Karpas-422 (cell line): ENCODE measurements at regions not wholly inside any gene's neighbourhood (a gene's known extent, or its start where the extent isn't known, plus 50 kb on each side); places are given as distances from the start of the nearest gene placed in this dataset.

Experiments
- DNase-seq: peaks from one replicate; pipeline ENCODE4 v3.0.0-alpha.2; 2015
- H2AFZ ChIP-seq: fragments of 200-600 bp; sonication (generic); 2 replicates; pipeline ENCODE4 v1.6.1; 2014; ENCODE audit warnings: antibody characterized with exemption, low read length, mixed read lengths
- H3K27ac ChIP-seq: fragments of 200-600 bp; sonication (generic); 2 replicates; pipeline ENCODE4 v1.5.1; 2014; ENCODE audit warnings: mild to moderate bottlenecking, low read length, moderate library complexity
- H3K27me3 ChIP-seq: fragments of 200-600 bp; sonication (generic); 2 replicates; pipeline ENCODE4 v1.6.1; 2014; ENCODE audit warnings: low read length, mixed read lengths
- H3K36me3 ChIP-seq: fragments of 200-600 bp; sonication (generic); 2 replicates; pipeline ENCODE4 v1.6.1; 2014; ENCODE audit warnings: low read length, mixed read lengths; ENCODE audit not compliant: insufficient read depth
- H3K4me1 ChIP-seq: fragments of 200-600 bp; sonication (generic); 2 replicates; pipeline ENCODE4 v1.6.1; 2014; ENCODE audit warnings: mild to moderate bottlenecking, low read length, mixed read lengths
- H3K4me2 ChIP-seq: fragments of 200-600 bp; sonication (generic); 2 replicates; pipeline ENCODE4 v1.6.1; 2014; ENCODE audit warnings: low read length, low read depth, mild to moderate bottlenecking; ENCODE audit not compliant: poor library complexity, severe bottlenecking
- H3K4me3 ChIP-seq: fragments of 200-600 bp; sonication (generic); 2 replicates; pipeline ENCODE4 v1.5.1; 2014; ENCODE audit warnings: mild to moderate bottlenecking, antibody characterized with exemption, low read length, mixed read lengths
- H3K79me2 ChIP-seq: fragments of 200-600 bp; sonication (generic); 2 replicates; pipeline ENCODE4 v1.6.1; 2014; ENCODE audit warnings: mild to moderate bottlenecking, low read length, mixed read lengths
- H3K9ac ChIP-seq: fragments of 200-600 bp; sonication (generic); 2 replicates; pipeline ENCODE4 v1.6.0; 2014; ENCODE audit warnings: low read length
- H3K9me2 ChIP-seq: fragments of 200-600 bp; sonication (generic), shearing (Covaris generic); replicated peaks from 2 replicates; pipeline ENCODE4 v1.6.0; 2014; ENCODE audit warnings: mild to moderate bottlenecking, low read length, moderate library complexity; ENCODE audit not compliant: insufficient read depth
- H3K9me3 ChIP-seq: fragments of 300-700, 200-600 bp; sonication (generic); 2 replicates; pipeline ENCODE4 v1.6.1; 2014; ENCODE audit warnings: low read length, mixed read lengths
- H4K20me1 ChIP-seq: fragments of 200-600 bp; sonication (generic); 2 replicates; pipeline ENCODE4 v1.6.1; 2014; ENCODE audit warnings: mild to moderate bottlenecking, antibody characterized with exemption, low read length, low read depth; ENCODE audit not compliant: insufficient read depth

GRCh38 chr4:163833669-163834068, 339.2 kb downstream of the TMA16 start:
- Histone ChIP-seq H3K9ac (no peak overlapping the region), H3K4me3 (no peak overlapping the region), H3K4me1 (no peaks in the 10 kb centered on the region), H3K4me2 (no peak overlapping the region), H3K36me3 (no peaks in the 10 kb centered on the region), H3K27ac (no peak overlapping the region), H3K79me2 (no peaks in the 10 kb centered on the region), H3K9me2 (no peaks in the 10 kb centered on the region), H3K9me3 (no peaks in the 10 kb centered on the region), H4K20me1 (no peaks in the 10 kb centered on the region), H2AFZ (no peak overlapping the region), H3K27me3 (no peaks in the 10 kb centered on the region)
- no peak for DNase-seq

- Histone ChIP-seq H4K20me1 (no peaks in the 10 kb centered on the region), H3K4me1 (no peaks in the 10 kb centered on the region), H3K4me2 (no peak overlapping the region), H3K27me3 (no peaks in the 10 kb centered on the region), H3K9me2 (no peaks in the 10 kb centered on the region), H3K9me3 (no peaks in the 10 kb centered on the region), H3K79me2 (no peaks in the 10 kb centered on the region), H3K36me3 (no peaks in the 10 kb centered on the region), H3K27ac (no peak overlapping the region), H3K4me3 (no peak overlapping the region), H3K9ac (no peak overlapping the region), H2AFZ (no peak overlapping the region)
- DNase-seq, result no peak
These were observed 351.5 kb downstream of the TMA16 start for GRCh38 chr4:163846008-163846407.

GRCh38 chr4:163852246-163852645, 357.8 kb downstream of the TMA16 start:
- no peaks in the 10 kb centered on the region for H3K79me2 ChIP-seq
- no peak overlapping the region for H3K4me3 ChIP-seq
- H3K9me3 ChIP-seq, result no peaks in the 10 kb centered on the region
- 0 out of 2 replicates have a peak, but pooled peaks cover 3% of the 10 kb centered on the region for H3K4me1 ChIP-seq
- H3K9me2 ChIP-seq, result no peaks in the 10 kb centered on the region
- no peaks in the 10 kb centered on the region for H4K20me1 ChIP-seq
- no peak overlapping the region for H2AFZ ChIP-seq
- H3K9ac ChIP-seq, result no peak overlapping the region
- 0 out of 2 replicates have a peak, but pooled peaks cover 2% of the 10 kb centered on the region for H3K27me3 ChIP-seq
- no peak overlapping the region for H3K4me2 ChIP-seq
- no peak for DNase-seq
- H3K27ac ChIP-seq, result no peak overlapping the region
- H3K36me3 ChIP-seq, result no peaks in the 10 kb centered on the region

GRCh38 chr4:163857903-163858302, 363.4 kb downstream of the TMA16 start:
- no peak overlapping the region for H3K4me2 ChIP-seq
- no peaks in the 10 kb centered on the region for H3K9me3 ChIP-seq
- H3K79me2 ChIP-seq, result no peaks in the 10 kb centered on the region
- H3K9me2 ChIP-seq, result no peaks in the 10 kb centered on the region
- H2AFZ ChIP-seq, result no peak overlapping the region
- no peak overlapping the region for H3K9ac ChIP-seq
- H3K36me3 ChIP-seq, result no peaks in the 10 kb centered on the region
- H3K4me1 ChIP-seq, result 0 out of 2 replicates have a peak, but pooled peaks cover 3% of the 10 kb centered on the region
- H3K27ac ChIP-seq, result no peak overlapping the region
- DNase-seq, result no peak
- no peaks in the 10 kb centered on the region for H3K27me3 ChIP-seq
- no peaks in the 10 kb centered on the region for H4K20me1 ChIP-seq
- H3K4me3 ChIP-seq, result no peak overlapping the region

- H3K79me2 ChIP-seq, result no peaks in the 10 kb centered on the region
- no peak overlapping the region for H3K4me3 ChIP-seq
- no peaks in the 10 kb centered on the region for H3K36me3 ChIP-seq
- no peaks in the 10 kb centered on the region for H3K27me3 ChIP-seq
- 0 out of 2 replicates have a peak, but pooled peaks cover 3% of the 10 kb centered on the region for H3K4me1 ChIP-seq
- H3K4me2 ChIP-seq, result no peak overlapping the region
- H4K20me1 ChIP-seq, result no peaks in the 10 kb centered on the region
- no peak overlapping the region for H3K9ac ChIP-seq
- no peak for DNase-seq
- no peaks in the 10 kb centered on the region for H3K9me3 ChIP-seq
- H3K27ac ChIP-seq, result no peak overlapping the region
- H2AFZ ChIP-seq, result no peak overlapping the region
- H3K9me2 ChIP-seq, result no peaks in the 10 kb centered on the region
These were observed 364.0 kb downstream of the TMA16 start for GRCh38 chr4:163858515-163858914.

- Histone ChIP-seq H3K79me2 (no peaks in the 10 kb centered on the region), H3K9me3 (no peaks in the 10 kb centered on the region), H3K27me3 (no peaks in the 10 kb centered on the region), H3K9me2 (no peaks in the 10 kb centered on the region), H3K36me3 (no peaks in the 10 kb centered on the region), H4K20me1 (no peaks in the 10 kb centered on the region), H3K9ac (no peak overlapping the region), H3K4me1 (no peaks in the 10 kb centered on the region), H3K27ac (no peak overlapping the region), H2AFZ (no peak overlapping the region), H3K4me2 (no peak overlapping the region), H3K4me3 (no peak overlapping the region)
- DNase-seq, result no peak
These were observed 368.6 kb downstream of the TMA16 start for GRCh38 chr4:163863082-163863481.

GRCh38 chr4:163865010-163865409, 370.5 kb downstream of the TMA16 start:
- Histone ChIP-seq H3K36me3 (no peaks in the 10 kb centered on the region), H3K9me2 (no peaks in the 10 kb centered on the region), H3K79me2 (no peaks in the 10 kb centered on the region), H2AFZ (no peak overlapping the region), H4K20me1 (no peaks in the 10 kb centered on the region), H3K27me3 (no peaks in the 10 kb centered on the region), H3K9ac (no peak overlapping the region), H3K4me1 (no peaks in the 10 kb centered on the region), H3K27ac (no peak overlapping the region), H3K4me2 (no peak overlapping the region), H3K4me3 (no peak overlapping the region), H3K9me3 (no peaks in the 10 kb centered on the region)
- no peak for DNase-seq

GRCh38 chr4:163866728-163867315, 372.3 kb downstream of the TMA16 start:
- Histone ChIP-seq H3K27me3 (no peaks in the 10 kb centered on the region), H3K9me3 (no peaks in the 10 kb centered on the region), H3K4me1 (no peaks in the 10 kb centered on the region), H3K4me3 (no peak overlapping the region), H2AFZ (0 out of 2 replicates have a peak overlapping the region, but pooled peaks have one; percentile 1), H4K20me1 (no peaks in the 10 kb centered on the region), H3K36me3 (no peaks in the 10 kb centered on the region), H3K9me2 (no peaks in the 10 kb centered on the region), H3K27ac (no peak overlapping the region), H3K9ac (no peak overlapping the region), H3K4me2 (no peak overlapping the region), H3K79me2 (no peaks in the 10 kb centered on the region)
- no peak for DNase-seq
